Breast epithelium (tissue), 3 donors: ENCODE measurements at regions not wholly inside any gene's neighbourhood (a gene's known extent, or its start where the extent isn't known, plus 50 kb on each side); places are given as distances from the start of the nearest gene placed in this dataset.

Source experiments
- POLR2A ChIP-seq: fragments of 450-650 bp; IDR thresholded peaks from one replicate; pipeline ENCODE4 v1.6.1; 2016; ENCODE audit warnings: antibody characterized with exemption, mild to moderate bottlenecking, moderate library complexity
- POLR2AphosphoS5 ChIP-seq, 3 donors: sonication (generic); formaldehyde crosslinking; IDR thresholded peaks; one replicate each; pipeline ENCODE4 v1.6.1; 2017; ENCODE audit warnings: antibody characterized with exemption in 3 of 3
- TF ChIP-seq, protein P1 (sequence below), 3 donors: fragments of 450-650 bp; IDR thresholded peaks; one replicate each; pipeline ENCODE4 v1.5.1; 2016 to 2017; ENCODE audit warnings: antibody characterized with exemption in 3 of 3, mild to moderate bottlenecking in 3 of 3, moderate library complexity in 3 of 3

DNA sequence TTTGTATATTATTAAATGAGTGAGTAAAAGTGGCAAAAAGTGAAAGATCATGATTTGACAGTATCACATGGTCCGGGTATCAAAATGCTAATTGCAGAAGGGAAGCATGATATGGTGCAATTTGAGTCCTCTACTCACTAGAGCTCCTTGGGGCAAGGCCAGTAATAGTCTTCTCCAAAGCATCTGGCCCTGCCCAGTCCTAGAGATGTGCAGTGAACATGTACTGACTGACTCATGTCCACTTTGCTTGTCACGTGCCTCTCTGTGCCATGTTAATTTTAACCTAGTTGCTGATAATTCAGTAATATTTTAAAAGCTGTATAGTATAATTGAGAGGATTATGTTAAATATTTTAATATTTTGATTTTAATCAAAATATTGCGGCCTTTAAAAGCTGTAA lies 54.6 kb upstream of the TENM3 start:
- TF ChIP-seq, protein P1, sequence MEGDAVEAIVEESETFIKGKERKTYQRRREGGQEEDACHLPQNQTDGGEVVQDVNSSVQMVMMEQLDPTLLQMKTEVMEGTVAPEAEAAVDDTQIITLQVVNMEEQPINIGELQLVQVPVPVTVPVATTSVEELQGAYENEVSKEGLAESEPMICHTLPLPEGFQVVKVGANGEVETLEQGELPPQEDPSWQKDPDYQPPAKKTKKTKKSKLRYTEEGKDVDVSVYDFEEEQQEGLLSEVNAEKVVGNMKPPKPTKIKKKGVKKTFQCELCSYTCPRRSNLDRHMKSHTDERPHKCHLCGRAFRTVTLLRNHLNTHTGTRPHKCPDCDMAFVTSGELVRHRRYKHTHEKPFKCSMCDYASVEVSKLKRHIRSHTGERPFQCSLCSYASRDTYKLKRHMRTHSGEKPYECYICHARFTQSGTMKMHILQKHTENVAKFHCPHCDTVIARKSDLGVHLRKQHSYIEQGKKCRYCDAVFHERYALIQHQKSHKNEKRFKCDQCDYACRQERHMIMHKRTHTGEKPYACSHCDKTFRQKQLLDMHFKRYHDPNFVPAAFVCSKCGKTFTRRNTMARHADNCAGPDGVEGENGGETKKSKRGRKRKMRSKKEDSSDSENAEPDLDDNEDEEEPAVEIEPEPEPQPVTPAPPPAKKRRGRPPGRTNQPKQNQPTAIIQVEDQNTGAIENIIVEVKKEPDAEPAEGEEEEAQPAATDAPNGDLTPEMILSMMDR (IDR thresholded peaks at IDR 0.05): no peak
- TF ChIP-seq POLR2A (no peak), POLR2AphosphoS5 (IDR thresholded peaks at IDR 0.05) (no peak)
